ENCODE measurements at regions not wholly inside any gene's neighbourhood (a gene's known extent, or its start where the extent isn't known, plus 50 kb on each side); places are given as distances from the start of the nearest gene placed in this dataset.

DNA sequence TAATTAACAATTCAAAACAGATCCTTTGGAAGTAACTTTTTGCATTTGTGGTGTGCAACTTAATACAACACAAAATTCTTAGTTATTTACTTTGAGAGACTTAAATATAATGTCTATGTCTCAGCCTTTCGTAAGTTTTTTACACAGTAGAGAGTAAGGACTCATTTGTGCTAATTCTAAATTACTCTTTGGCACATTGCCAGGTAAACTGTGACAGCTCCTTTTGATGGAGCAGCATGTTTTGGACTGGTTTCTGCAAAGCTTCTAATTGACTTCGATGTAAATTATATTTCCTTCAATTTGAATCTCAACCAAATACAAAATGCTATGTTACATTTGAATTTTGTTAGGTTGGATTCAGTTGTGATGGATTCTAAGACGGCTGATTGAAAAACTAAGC is 450.7 kb upstream of the OPRM1 start:
- TF ChIP-seq, protein P1, sequence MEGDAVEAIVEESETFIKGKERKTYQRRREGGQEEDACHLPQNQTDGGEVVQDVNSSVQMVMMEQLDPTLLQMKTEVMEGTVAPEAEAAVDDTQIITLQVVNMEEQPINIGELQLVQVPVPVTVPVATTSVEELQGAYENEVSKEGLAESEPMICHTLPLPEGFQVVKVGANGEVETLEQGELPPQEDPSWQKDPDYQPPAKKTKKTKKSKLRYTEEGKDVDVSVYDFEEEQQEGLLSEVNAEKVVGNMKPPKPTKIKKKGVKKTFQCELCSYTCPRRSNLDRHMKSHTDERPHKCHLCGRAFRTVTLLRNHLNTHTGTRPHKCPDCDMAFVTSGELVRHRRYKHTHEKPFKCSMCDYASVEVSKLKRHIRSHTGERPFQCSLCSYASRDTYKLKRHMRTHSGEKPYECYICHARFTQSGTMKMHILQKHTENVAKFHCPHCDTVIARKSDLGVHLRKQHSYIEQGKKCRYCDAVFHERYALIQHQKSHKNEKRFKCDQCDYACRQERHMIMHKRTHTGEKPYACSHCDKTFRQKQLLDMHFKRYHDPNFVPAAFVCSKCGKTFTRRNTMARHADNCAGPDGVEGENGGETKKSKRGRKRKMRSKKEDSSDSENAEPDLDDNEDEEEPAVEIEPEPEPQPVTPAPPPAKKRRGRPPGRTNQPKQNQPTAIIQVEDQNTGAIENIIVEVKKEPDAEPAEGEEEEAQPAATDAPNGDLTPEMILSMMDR (IDR thresholded peaks at IDR 0.05) = no peak
- TF ChIP-seq POLR2A (IDR thresholded peaks at IDR 0.05) (no peak), POLR2AphosphoS5 (IDR thresholded peaks at IDR 0.05) (no peak)

All from breast epithelium (tissue), 3 donors.